Activated T-cell treated with anti-CD3 and anti-CD28 coated beads, Interleukin-2, amount 50 U/mL, for 24 hours (primary cell): ENCODE measurements at regions not wholly inside any gene's neighbourhood (a gene's known extent, or its start where the extent isn't known, plus 50 kb on each side); places are given as distances from the start of the nearest gene placed in this dataset.
"Not testable (repeated sequence)": the region's sequence is repeated elsewhere in the genome, so short reads cannot be mapped to it uniquely, and the experiment has no call there.

ENCODE experiments used
- DNase-seq: peaks from one replicate; pipeline ENCODE4 v3.0.0-alpha.2; 2020
- H3K27ac Mint-ChIP-seq: 2 replicates; pipeline ENCODE4 v1.8.0; 2020; ENCODE audit warnings: mild to moderate bottlenecking, mixed read lengths
- H3K27me3 Mint-ChIP-seq: 2 replicates; pipeline ENCODE4 v1.8.0; 2020; ENCODE audit warnings: mixed read lengths
- H3K36me3 Mint-ChIP-seq: 2 replicates; pipeline ENCODE4 v1.8.0; 2020; ENCODE audit warnings: low read depth, mixed read lengths
- H3K4me1 Mint-ChIP-seq: 2 replicates; pipeline ENCODE4 v1.8.0; 2020; ENCODE audit warnings: low read depth, mixed read lengths
- H3K4me3 Mint-ChIP-seq: 2 replicates; pipeline ENCODE4 v1.8.0; 2020; ENCODE audit warnings: mild to moderate bottlenecking, moderate library complexity, mixed read lengths
- H3K9me3 Mint-ChIP-seq: 2 replicates; pipeline ENCODE4 v1.8.0; 2020; ENCODE audit warnings: mixed read lengths

- H3K27ac Mint-ChIP-seq, result no peak overlapping the region
- peaks cover 2% of the 10 kb centered on the region for H3K9me3 Mint-ChIP-seq
- no peaks in the 10 kb centered on the region for H3K27me3 Mint-ChIP-seq
- no peak for DNase-seq
- no peak overlapping the region for H3K4me3 Mint-ChIP-seq
- H3K4me1 Mint-ChIP-seq, result no peaks in the 10 kb centered on the region
- H3K36me3 Mint-ChIP-seq, result no peaks in the 10 kb centered on the region
Measured at GRCh38 chr12:125549171-125549570, 483.9 kb downstream of the AACS start.

GRCh38 chr12:125549836-125550235 lies 484.6 kb downstream of the AACS start:
- Mint-ChIP-seq H3K4me1 (no peaks in the 10 kb centered on the region), H3K27ac (no peak overlapping the region), H3K27me3 (no peaks in the 10 kb centered on the region), H3K4me3 (no peak overlapping the region), H3K9me3 (peaks cover 2% of the 10 kb centered on the region), H3K36me3 (no peaks in the 10 kb centered on the region)
- no peak for DNase-seq

DNA sequence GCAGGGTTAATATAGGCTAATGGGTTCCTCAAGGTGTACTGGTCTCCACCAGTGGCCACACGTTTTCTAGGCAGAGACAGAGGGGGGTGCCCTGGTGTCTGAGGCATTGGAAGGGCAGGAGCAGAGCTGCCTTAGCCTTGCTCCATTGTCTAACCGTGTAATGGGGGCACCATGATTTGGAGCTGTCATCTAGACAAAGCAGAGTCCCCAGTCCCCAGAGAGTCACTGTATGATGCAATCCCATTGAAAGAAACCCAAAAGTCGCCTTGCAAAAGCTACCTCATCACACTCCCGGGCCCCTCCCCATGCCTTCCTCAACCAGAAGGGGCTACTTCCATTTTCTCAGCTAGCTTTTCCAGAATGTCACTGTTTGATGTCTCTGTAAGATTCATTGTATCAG lies 487.1 kb downstream of the AACS start:
- H3K4me1 Mint-ChIP-seq, result no peaks in the 10 kb centered on the region
- no peaks in the 10 kb centered on the region for H3K27me3 Mint-ChIP-seq
- no peak for DNase-seq
- no peaks in the 10 kb centered on the region for H3K9me3 Mint-ChIP-seq
- no peaks in the 10 kb centered on the region for H3K36me3 Mint-ChIP-seq
- no peak overlapping the region for H3K27ac Mint-ChIP-seq
- H3K4me3 Mint-ChIP-seq, result no peak overlapping the region

GRCh38 chr12:125561008-125561407 lies 495.8 kb downstream of the AACS start:
- not testable (repeated sequence) for H3K27ac Mint-ChIP-seq, DNase-seq, H3K4me3 Mint-ChIP-seq, H3K36me3 Mint-ChIP-seq, H3K9me3 Mint-ChIP-seq, H3K27me3 Mint-ChIP-seq, H3K4me1 Mint-ChIP-seq

- no peak for DNase-seq
- H3K4me1 Mint-ChIP-seq, result no peaks in the 10 kb centered on the region
- no peak overlapping the region for H3K4me3 Mint-ChIP-seq
- no peak overlapping the region for H3K27ac Mint-ChIP-seq
- H3K27me3 Mint-ChIP-seq, result no peaks in the 10 kb centered on the region
- H3K36me3 Mint-ChIP-seq, result no peaks in the 10 kb centered on the region
- H3K9me3 Mint-ChIP-seq, result peaks cover 3% of the 10 kb centered on the region
Measured at GRCh38 chr12:125564753-125565152, 499.5 kb downstream of the AACS start.

DNA sequence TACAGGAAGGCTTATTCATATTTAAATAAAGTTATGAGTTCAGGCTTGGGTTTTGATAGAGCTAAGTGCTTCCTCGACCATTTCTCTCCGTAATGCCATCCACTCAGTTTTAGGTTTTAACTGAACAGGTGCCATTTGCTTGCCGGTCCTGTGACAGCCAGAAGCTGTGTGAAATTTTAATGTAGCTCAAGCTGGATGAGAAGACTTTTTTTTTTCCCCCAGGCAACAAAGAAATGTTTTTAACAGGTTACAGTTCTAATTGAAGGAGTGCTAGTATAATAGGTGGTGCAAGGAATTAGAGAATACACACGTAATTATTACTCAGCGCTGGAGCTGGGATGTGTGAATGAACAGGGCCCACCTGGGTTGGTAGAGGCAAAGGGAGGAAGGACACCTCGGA lies 502.3 kb downstream of the AACS start:
- H3K27me3 Mint-ChIP-seq, result no peaks in the 10 kb centered on the region
- H3K9me3 Mint-ChIP-seq, result no peaks in the 10 kb centered on the region
- no peak overlapping the region for H3K4me3 Mint-ChIP-seq
- no peaks in the 10 kb centered on the region for H3K4me1 Mint-ChIP-seq
- no peaks in the 10 kb centered on the region for H3K36me3 Mint-ChIP-seq
- H3K27ac Mint-ChIP-seq, result no peak overlapping the region
- DNase-seq, result no peak

DNA sequence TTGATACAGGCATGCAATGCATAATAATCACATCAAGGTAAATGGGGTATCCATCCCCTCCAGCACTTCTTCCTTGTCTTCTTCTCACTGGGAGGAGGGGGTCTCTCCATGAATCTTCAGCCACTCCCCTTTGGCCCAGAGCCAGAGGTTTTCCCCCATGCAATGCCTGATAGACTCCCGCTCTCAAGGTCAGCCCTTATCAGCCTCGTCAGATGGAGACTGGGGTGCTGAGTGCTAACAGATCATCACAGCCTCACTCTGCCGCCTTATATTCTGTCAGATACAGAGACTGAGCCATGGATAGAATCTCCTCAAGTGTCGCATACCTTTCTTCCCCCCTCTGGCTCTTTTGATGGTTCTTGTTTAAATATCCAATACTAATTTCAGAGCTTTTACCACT lies 503.1 kb downstream of the AACS start:
- Mint-ChIP-seq H3K4me3 (no peak overlapping the region), H3K36me3 (no peaks in the 10 kb centered on the region), H3K9me3 (no peaks in the 10 kb centered on the region), H3K27me3 (no peaks in the 10 kb centered on the region), H3K27ac (no peak overlapping the region), H3K4me1 (no peaks in the 10 kb centered on the region)
- DNase-seq, result no peak

- no peaks in the 10 kb centered on the region for H3K36me3 Mint-ChIP-seq
- H3K4me1 Mint-ChIP-seq, result no peaks in the 10 kb centered on the region
- no peaks in the 10 kb centered on the region for H3K27me3 Mint-ChIP-seq
- no peak for DNase-seq
- H3K4me3 Mint-ChIP-seq, result no peak overlapping the region
- H3K27ac Mint-ChIP-seq, result no peak overlapping the region
- peaks cover 8% of the 10 kb centered on the region for H3K9me3 Mint-ChIP-seq
Measured at GRCh38 chr12:125573271-125573670, 508.0 kb downstream of the AACS start.

GRCh38 chr12:125577334-125577733 lies 512.1 kb downstream of the AACS start:
- H3K9me3 Mint-ChIP-seq, result peaks cover 25% of the 10 kb centered on the region
- H3K4me3 Mint-ChIP-seq, result no peak overlapping the region
- no peak for DNase-seq
- H3K27me3 Mint-ChIP-seq, result no peaks in the 10 kb centered on the region
- H3K36me3 Mint-ChIP-seq, result no peaks in the 10 kb centered on the region
- H3K27ac Mint-ChIP-seq, result no peak overlapping the region
- no peaks in the 10 kb centered on the region for H3K4me1 Mint-ChIP-seq

- Mint-ChIP-seq H3K27me3 (peaks cover 2% of the 10 kb centered on the region), H3K4me1 (no peaks in the 10 kb centered on the region), H3K27ac (no peak overlapping the region)
Measured at GRCh38 chr12:125579916-125580315, 514.7 kb downstream of the AACS start.

GRCh38 chr12:125583071-125583470 lies 517.8 kb downstream of the AACS start:
- Mint-ChIP-seq H3K9me3 (peaks cover 25% of the 10 kb centered on the region), H3K36me3 (no peaks in the 10 kb centered on the region), H3K4me1 (no peaks in the 10 kb centered on the region), H3K27ac (no peak overlapping the region), H3K27me3 (peaks cover 2% of the 10 kb centered on the region), H3K4me3 (no peak overlapping the region)
- no peak for DNase-seq

More at GRCh38 chr12:125579916-125580315, 514.7 kb downstream of the AACS start:
- no peak for DNase-seq
- H3K36me3 Mint-ChIP-seq, result no peaks in the 10 kb centered on the region
- H3K9me3 Mint-ChIP-seq, result peaks cover 29% of the 10 kb centered on the region
- H3K4me3 Mint-ChIP-seq, result no peak overlapping the region

DNA sequence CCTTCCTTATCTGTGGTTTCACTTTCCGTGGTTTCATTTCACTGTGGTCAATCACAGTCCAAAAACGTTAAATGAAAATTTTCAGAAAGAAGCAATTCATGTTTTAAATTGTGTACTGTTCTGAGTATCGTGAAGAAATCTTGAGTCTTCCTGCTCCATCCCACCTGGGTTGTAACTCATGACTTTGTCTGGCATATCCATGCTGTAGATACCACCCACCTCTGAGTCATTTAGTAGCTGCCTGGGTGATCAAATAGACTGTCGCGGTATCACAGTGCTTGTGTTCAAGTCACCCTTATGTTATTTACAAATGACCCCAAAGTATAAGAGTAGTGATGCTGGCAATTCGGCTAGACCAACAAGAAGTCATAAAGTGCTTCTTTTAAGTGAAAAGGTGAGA lies 521.2 kb downstream of the AACS start:
- Mint-ChIP-seq H3K4me3 (no peak overlapping the region), H3K27me3 (peaks cover 2% of the 10 kb centered on the region), H3K9me3 (peaks cover 7% of the 10 kb centered on the region), H3K36me3 (no peaks in the 10 kb centered on the region), H3K4me1 (no peaks in the 10 kb centered on the region), H3K27ac (no peak overlapping the region)
- DNase-seq, result no peak

GRCh38 chr12:125593269-125593668 lies 528.0 kb downstream of the AACS start:
- Mint-ChIP-seq H3K36me3 (no peaks in the 10 kb centered on the region), H3K27ac (no peak overlapping the region), H3K4me1 (no peaks in the 10 kb centered on the region)

DNA sequence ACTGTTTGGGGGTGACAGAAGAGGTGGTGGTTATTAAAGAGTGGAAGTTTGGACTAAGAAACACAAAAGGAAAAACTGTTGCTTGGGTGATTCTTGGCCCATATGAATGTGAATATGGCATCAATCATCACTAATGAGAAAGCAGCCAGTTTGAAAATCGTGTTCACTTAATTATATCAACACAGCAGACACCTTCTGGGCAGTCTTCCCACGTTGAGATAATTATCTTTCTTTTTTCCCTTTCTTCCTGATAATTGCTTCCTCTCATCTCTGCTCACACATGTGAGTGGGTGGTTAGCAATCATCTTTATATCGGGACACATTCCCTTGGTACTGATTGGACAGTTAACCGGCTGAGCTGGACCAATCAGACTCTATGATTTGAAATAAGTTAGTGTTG lies 539.7 kb downstream of the AACS start:
- DNase-seq, result no peak
- Mint-ChIP-seq H3K27ac (no peak overlapping the region), H3K4me3 (no peak overlapping the region), H3K27me3 (no peaks in the 10 kb centered on the region), H3K4me1 (no peaks in the 10 kb centered on the region), H3K36me3 (no peaks in the 10 kb centered on the region), H3K9me3 (peaks cover 5% of the 10 kb centered on the region)

More at GRCh38 chr12:125593269-125593668, 528.0 kb downstream of the AACS start:
- Mint-ChIP-seq H3K4me3 (no peak overlapping the region), H3K27me3 (no peaks in the 10 kb centered on the region), H3K9me3 (peaks cover 5% of the 10 kb centered on the region)
- DNase-seq, result no peak

DNA sequence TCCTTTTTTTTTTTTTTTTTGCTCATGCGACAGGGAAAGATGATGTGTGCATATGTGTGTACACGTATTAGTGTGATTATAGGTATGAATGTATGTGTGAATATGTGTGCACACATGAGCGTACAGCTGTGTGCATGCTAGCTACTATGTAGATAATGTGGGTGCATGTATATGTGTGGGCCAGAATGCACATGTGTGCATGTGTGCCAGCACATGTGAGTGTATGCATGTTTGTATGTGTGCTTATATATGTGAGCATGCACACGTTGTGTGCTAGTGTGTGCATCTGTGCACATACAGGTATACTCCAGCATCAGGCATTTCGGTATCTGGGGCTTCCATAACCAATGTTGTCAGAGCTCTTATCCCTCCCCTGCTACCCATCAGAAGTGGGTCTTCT lies 541.1 kb downstream of the AACS start:
- DNase-seq, result no peak
- no peak overlapping the region for H3K27ac Mint-ChIP-seq
- H3K4me1 Mint-ChIP-seq, result no peaks in the 10 kb centered on the region
- no peaks in the 10 kb centered on the region for H3K36me3 Mint-ChIP-seq
- no peaks in the 10 kb centered on the region for H3K27me3 Mint-ChIP-seq
- H3K4me3 Mint-ChIP-seq, result no peak overlapping the region
- peaks cover 5% of the 10 kb centered on the region for H3K9me3 Mint-ChIP-seq

DNA sequence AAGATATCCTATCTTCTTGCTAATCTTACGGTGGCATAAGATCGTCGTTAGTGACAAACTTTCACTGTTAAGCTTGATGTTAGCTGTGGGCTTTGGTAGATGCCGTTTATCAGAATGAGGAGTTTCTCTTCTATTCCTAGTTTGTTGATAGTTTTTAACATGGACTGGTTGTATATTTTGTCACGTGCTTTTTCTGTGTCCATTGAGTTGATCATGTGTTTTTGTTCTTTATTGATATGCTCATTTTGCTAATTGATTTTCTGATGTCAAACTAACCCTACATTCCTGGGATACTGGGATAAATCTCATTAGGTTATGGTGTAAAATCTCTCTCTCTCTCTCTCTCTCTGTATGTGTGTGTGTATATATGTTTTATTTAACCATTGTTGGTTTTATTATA lies 545.1 kb downstream of the AACS start:
- H3K9me3 Mint-ChIP-seq, result peaks cover 4% of the 10 kb centered on the region
- no peak for DNase-seq
- H3K4me3 Mint-ChIP-seq, result no peak overlapping the region
- H3K4me1 Mint-ChIP-seq, result no peaks in the 10 kb centered on the region
- H3K36me3 Mint-ChIP-seq, result no peaks in the 10 kb centered on the region
- H3K27me3 Mint-ChIP-seq, result no peaks in the 10 kb centered on the region
- H3K27ac Mint-ChIP-seq, result no peak overlapping the region
